Choroid plexus epithelial cell (primary cell): ENCODE measurements at regions not wholly inside any gene's neighbourhood (a gene's known extent, or its start where the extent isn't known, plus 50 kb on each side); places are given as distances from the start of the nearest gene placed in this dataset.
"Not testable (repeated sequence)": the region's sequence is repeated elsewhere in the genome, so short reads cannot be mapped to it uniquely, and the experiment has no call there.

Experiments
- DNase-seq: peaks from one replicate; pipeline ENCODE4 v3.0.0-alpha.2; 2010; ENCODE audit warnings: low read depth
- H3K4me3 ChIP-seq: 2 replicates; pipeline ENCODE4 v1.5.1; 2011; ENCODE audit warnings: low read depth, mild to moderate bottlenecking, control low read depth, low read length, moderate library complexity
- TF ChIP-seq, protein P1 (sequence below): conservative IDR thresholded peaks from 2 replicates; pipeline ENCODE4 v1.5.1; 2011; ENCODE audit warnings: low read depth, mild to moderate bottlenecking, control low read depth, inconsistent platforms, low read length, moderate library complexity

DNA sequence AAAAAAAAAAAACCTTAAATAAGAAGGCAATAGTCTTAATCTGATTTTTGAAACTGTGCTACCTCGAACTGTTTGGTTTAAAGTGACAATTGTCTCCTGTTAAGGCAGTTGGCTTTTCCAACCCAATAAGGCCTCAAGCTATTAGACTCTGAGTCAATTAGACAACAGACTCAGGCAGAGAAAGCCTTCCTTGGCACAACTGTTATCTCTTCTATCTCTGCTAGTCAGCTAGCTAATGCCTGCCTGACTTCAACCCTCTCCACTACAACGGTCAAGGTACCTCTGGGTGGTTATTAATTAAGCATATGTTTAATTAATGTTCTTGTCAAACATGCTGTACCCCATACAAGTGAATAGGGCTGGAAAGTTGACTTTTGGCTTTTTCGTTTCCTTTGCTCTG is 110.2 kb upstream of the NLGN1 start:
- H3K4me3 ChIP-seq, result no peak overlapping the region
- TF ChIP-seq, protein P1, sequence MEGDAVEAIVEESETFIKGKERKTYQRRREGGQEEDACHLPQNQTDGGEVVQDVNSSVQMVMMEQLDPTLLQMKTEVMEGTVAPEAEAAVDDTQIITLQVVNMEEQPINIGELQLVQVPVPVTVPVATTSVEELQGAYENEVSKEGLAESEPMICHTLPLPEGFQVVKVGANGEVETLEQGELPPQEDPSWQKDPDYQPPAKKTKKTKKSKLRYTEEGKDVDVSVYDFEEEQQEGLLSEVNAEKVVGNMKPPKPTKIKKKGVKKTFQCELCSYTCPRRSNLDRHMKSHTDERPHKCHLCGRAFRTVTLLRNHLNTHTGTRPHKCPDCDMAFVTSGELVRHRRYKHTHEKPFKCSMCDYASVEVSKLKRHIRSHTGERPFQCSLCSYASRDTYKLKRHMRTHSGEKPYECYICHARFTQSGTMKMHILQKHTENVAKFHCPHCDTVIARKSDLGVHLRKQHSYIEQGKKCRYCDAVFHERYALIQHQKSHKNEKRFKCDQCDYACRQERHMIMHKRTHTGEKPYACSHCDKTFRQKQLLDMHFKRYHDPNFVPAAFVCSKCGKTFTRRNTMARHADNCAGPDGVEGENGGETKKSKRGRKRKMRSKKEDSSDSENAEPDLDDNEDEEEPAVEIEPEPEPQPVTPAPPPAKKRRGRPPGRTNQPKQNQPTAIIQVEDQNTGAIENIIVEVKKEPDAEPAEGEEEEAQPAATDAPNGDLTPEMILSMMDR, result no peak
- DNase-seq, result no peak

DNA sequence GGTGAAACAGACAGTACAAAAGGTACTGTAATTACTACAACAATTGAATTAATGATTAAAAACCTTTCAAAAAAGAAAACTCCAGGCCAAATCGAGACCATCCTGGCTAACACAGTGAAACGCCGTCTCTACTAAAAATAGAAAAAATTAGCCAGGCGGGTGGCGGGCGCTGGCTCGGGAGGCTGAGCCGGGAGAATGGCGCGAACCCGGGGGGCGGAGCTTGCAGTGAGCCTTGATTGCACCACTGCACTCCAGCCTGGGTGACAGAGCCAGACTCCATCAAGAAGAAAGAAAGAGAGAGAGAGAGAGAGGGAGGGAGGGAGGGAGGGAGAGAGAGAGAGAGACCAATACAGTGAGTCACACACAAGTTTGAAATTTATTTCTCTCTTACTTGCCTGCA is 111.0 kb upstream of the NLGN1 start:
- not testable (repeated sequence) for DNase-seq, H3K4me3 ChIP-seq

DNA sequence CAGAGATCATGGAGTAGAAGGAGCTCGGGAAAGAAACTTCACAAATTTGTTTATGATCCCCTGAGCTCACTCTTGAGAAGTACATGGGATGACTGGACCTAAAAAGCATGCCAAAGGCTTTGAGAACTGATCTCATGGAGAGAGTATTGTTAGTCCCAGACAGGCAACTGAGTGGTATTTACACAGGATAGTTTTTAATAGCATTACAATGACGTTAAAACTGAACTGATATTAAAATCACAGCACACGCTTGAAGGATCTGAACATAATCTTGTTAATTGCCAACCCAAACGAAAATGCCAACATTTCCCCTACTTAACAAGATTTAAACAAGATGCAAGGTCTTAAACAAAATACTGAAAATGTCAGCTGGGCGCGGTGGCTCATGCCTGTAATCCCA is 113.2 kb upstream of the NLGN1 start:
- DNase-seq, result no peak

DNA sequence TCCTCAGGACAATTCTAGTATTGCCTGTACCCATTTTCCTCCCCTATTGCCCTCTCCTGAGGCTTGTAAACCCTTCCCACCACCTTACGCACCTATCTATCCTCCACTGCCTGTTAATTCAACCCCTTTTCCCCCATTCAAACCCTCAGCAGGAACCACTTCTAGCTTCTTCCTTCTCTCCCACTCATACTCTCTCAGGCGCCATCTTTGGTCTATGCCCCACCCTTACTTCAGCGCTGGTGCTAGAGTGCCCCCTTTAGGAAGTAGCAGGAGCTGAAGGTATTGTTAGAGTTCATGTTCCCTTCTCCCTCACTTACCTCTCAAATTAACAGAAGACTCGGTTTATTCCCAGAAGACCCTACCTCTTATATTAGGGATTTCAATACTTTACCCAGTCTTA is 121.8 kb upstream of the NLGN1 start:
- no peak overlapping the region for H3K4me3 ChIP-seq
- TF ChIP-seq, protein P1, result no peak

More for the DNA sequence above, 113.2 kb upstream of the NLGN1 start:
- no peak overlapping the region for H3K4me3 ChIP-seq
- TF ChIP-seq, protein P1, result no peak

DNA sequence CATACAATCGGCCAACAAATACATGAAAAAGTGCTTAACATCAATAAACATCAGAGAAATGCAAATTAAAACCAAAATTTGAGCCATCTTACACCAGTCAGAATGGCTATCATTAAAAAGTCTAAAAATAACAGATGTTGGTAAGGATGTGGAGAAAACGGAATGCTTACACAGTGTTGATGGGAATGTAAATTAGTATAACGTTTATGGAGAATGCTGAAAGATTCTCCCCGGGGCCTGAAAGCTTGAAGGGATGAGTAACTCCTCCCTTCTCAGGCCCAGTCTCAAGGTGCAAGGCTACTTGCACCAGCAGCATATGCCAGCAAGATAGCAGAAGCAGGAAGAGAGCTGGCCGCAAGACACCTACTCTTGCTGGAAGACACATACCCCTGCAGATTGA is 123.7 kb upstream of the NLGN1 start:
- no peak overlapping the region for H3K4me3 ChIP-seq
- TF ChIP-seq, protein P1, result no peak
- DNase-seq, result no peak

More for the DNA sequence above, 121.8 kb upstream of the NLGN1 start:
- DNase-seq, result no peak

DNA sequence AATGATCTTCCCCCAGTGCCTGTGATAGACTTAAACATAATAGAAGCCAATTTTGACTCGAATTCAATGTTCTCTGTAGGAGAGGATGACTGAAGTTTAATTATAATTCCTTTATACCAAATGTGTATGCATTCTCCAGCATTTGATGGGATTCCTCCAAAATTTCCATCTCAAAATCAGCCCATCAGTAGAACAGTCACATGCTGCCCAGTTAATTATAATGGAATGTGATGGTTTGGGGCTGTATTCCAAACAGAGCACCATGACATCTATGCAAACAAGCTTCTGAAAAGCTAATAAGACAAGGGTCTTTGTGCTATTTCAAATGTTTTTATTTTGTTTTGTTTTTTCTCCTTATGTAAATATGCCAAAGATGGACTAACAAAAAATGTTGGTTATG is 127.7 kb upstream of the SPATA16 start:
- DNase-seq, result no peak
- TF ChIP-seq, protein P1, result no peak
- no peak overlapping the region for H3K4me3 ChIP-seq

DNA sequence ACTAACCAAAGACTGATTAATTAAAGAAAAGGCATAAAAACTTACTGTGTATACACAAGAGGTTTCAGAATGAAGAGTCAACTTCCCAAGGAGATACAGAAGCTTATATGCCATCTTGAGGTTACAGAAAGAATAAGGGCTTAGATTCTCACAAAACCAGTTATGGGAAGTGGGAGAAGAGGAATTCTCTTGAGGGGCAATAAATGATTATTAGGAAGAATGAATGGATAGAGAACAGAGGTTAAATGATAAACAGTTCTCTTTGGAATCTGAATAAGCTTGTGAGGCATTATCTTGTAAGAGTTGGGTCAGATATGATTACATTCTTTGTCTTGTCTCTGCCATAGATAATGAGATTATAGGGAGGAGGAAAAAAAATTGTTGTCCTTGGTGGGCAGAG is 126.7 kb upstream of the SPATA16 start:
- no peak for DNase-seq
- H3K4me3 ChIP-seq, result no peak overlapping the region
- TF ChIP-seq, protein P1, result no peak

DNA sequence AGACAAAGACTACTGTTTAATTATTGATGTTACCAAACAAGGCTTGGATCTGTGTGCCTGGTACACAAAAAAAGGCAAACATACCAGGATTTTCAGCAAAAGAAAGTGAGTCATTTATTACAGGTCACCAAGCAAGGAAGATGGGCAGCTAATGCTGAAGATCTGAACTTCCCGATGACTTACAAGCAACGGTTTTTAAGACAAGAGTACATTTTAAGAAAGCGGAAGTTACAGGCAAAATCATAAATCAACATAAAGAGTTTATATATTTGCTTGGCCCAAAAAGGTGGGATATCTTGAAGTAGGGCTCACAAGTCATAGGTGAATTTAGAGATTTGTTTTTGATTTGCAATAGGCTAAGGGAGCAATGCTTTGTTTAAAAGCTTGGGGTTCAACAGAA is 125.4 kb upstream of the SPATA16 start:
- DNase-seq, result no peak
- H3K4me3 ChIP-seq, result no peak overlapping the region
- TF ChIP-seq, protein P1, result no peak
